ENCODE measurements at regions not wholly inside any gene's neighbourhood (a gene's known extent, or its start where the extent isn't known, plus 50 kb on each side); places are given as distances from the start of the nearest gene placed in this dataset.

GRCh38 chr13:47798194-47798593 is 202.9 kb downstream of the SUCLA2 start:
- TF ChIP-seq CTCF (conservative IDR thresholded peaks at IDR 0.05) (no peak), ZFX (IDR thresholded peaks at IDR 0.05) (no peak)

Measured in C4-2B (cell line).